A673 (cell line): ENCODE measurements at regions not wholly inside any gene's neighbourhood (a gene's known extent, or its start where the extent isn't known, plus 50 kb on each side); places are given as distances from the start of the nearest gene placed in this dataset.

Experiments
- BruUV-seq: library from RNA; stranded (reverse); fragments of 400-500 nt; replicated peaks from 2 replicates; lab custom pipeline; 2021; lab: Mats Ljungman, UMichigan
- CTCF ChIA-PET: fragments of 300-600 bp; sonication (Branson Sonifier 250); formaldehyde crosslinking; loops from one replicate; lab custom pipeline; 2022; ENCODE audit warnings: antibody characterized with exemption; lab: Charles Lee
- POLR2A ChIA-PET: fragments of 300-600 bp; sonication (Branson Sonifier 250); formaldehyde crosslinking; loops from one replicate; lab custom pipeline; 2022; ENCODE audit warnings: antibody characterized with exemption; ENCODE audit not compliant: low non-redundant PET; lab: Charles Lee
- DNase-seq: peaks from one replicate; pipeline ENCODE4 v3.0.0-alpha.2; 2015; ENCODE audit warnings: low spot score
- H3K27ac ChIP-seq: fragments of 200-600 bp; sonication (generic); 2 replicates; pipeline ENCODE4 v1.5.1; 2016; ENCODE audit warnings: mixed run types, low read depth, mild to moderate bottlenecking, mixed read lengths, antibody characterized with exemption, low read length; ENCODE audit not compliant: poor library complexity, severe bottlenecking
- H3K27me3 ChIP-seq: fragments of 200-600 bp; sonication (generic); replicated peaks from 2 replicates; pipeline ENCODE4 v1.6.1; 2017; ENCODE audit warnings: mixed run types, low read depth, mild to moderate bottlenecking, mixed read lengths, antibody characterized with exemption, low read length; ENCODE audit not compliant: insufficient read depth, poor library complexity
- H3K36me3 ChIP-seq: fragments of 200-600 bp; sonication (generic); 2 replicates; pipeline ENCODE4 v1.6.1; 2016; ENCODE audit warnings: mixed run types, mild to moderate bottlenecking, mixed read lengths, antibody characterized with exemption, low read length; ENCODE audit not compliant: insufficient read depth, poor library complexity, severe bottlenecking
- H3K4me1 ChIP-seq: fragments of 200-600 bp; sonication (generic); 2 replicates; pipeline ENCODE4 v1.6.1; 2017; ENCODE audit warnings: mixed run types, mild to moderate bottlenecking, mixed read lengths, antibody characterized with exemption, low read length; ENCODE audit not compliant: insufficient read depth, poor library complexity, severe bottlenecking
- H3K4me3 ChIP-seq: fragments of 200-600 bp; sonication (generic); 2 replicates; pipeline ENCODE4 v1.5.1; 2016; ENCODE audit warnings: low read depth, mixed run types, mild to moderate bottlenecking, mixed read lengths, low read length; ENCODE audit not compliant: poor library complexity, severe bottlenecking
- H3K9me3 ChIP-seq: fragments of 200-600 bp; sonication (generic); 2 replicates; pipeline ENCODE4 v1.6.1; 2016; ENCODE audit warnings: mixed run types, low read depth, mild to moderate bottlenecking, mixed read lengths, antibody characterized with exemption, low read length; ENCODE audit not compliant: poor library complexity, severe bottlenecking
- CTCF ChIP-seq: fragments of 300-800, 200-600 bp; sonication (generic); conservative IDR thresholded peaks from 2 replicates; pipeline ENCODE4 v1.5.1; 2017; ENCODE audit warnings: low read depth, mild to moderate bottlenecking, antibody characterized with exemption, low read length, moderate library complexity, mixed read lengths
- EZH2 ChIP-seq: fragments of 200-600 bp; sonication (generic); IDR thresholded peaks from 2 replicates; pipeline ENCODE4 v1.6.1; 2017; ENCODE audit warnings: borderline replicate concordance, low read depth, mild to moderate bottlenecking, mixed read lengths, antibody characterized with exemption, low read length; ENCODE audit not compliant: poor library complexity, severe bottlenecking
- intact Hi-C: fragments of 100-400 bp; cut with micrococcal nuclease; formaldehyde crosslinking; loops from one replicate; pipeline ENCODE4 v1.10.0; 2022; ENCODE audit not compliant: unreplicated experiment

DNA sequence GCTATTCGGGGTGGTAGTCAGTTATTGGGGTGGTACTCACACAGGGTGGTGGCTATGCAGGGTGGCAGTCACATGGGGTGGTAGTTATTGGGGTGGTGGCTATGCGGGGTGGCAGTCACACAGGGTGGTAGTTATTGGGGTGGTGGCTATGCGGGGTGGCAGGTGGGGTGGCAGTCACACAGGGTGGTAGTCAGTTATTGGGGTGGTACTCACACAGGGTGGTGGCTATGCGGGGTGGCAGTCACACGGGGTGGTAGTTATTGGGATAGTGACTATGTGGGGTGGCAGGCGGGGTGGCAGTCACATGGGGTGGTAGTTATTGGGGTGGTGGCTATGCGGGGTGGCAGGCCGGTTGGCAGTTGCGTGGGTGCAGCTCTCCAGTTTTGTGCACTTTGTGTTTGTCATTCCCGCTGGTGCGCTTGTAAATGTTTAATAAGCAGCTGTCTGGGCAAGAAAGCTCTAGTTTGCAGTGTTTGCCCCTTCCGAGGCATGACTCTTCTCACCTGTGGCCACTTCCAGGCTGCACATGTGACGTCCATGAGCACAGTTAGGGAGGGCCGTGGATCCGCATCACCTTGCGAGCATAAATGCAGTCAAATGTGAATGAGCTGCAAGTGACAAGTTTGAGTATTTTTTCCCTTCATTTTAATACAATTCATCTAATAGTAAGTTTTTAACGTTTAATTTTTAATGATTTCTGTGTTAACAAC lies 219.0 kb upstream of the CST7 start:
- no TSS peak for BruUV-seq

DNA sequence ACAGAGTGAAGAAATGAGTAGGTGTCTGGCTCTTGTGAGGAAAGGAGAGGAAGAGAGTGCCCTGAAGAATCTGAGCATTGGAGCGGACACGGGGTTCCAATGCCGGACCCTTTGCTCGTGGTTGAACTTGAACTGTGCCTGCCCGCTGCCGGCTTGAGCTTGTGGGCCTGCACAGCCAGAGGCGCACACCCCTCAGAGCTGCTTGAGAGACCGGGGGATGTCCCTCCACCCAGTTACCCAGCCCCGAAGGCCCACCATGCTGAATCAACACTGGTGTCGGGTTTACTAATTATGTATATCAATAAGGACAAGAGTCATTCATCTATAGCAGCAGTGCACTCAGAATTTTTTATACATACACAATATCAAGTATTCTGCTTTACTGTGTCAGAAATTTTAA lies 218.3 kb upstream of the CST7 start:
- POLR2A ChIA-PET = no interaction called here
- no peak for TF ChIP-seq EZH2
- TF ChIP-seq CTCF = no peak

More for the DNA sequence above, 219.0 kb upstream of the CST7 start:
- DNase-seq = no peak
- Histone ChIP-seq H3K27ac (no peak overlapping the region), H3K27me3 (no peaks in the 10 kb centered on the region), H3K9me3 (no peaks in the 10 kb centered on the region), H3K4me3 (no peak overlapping the region), H3K4me1 (peaks cover under 1% of the 10 kb centered on the region), H3K36me3 (no peaks in the 10 kb centered on the region)
- POLR2A ChIA-PET = no interaction called here
- no peak for TF ChIP-seq CTCF
- no peak for TF ChIP-seq EZH2
- intact Hi-C loops = no loop called here
- CTCF ChIA-PET = no interaction called here

DNA sequence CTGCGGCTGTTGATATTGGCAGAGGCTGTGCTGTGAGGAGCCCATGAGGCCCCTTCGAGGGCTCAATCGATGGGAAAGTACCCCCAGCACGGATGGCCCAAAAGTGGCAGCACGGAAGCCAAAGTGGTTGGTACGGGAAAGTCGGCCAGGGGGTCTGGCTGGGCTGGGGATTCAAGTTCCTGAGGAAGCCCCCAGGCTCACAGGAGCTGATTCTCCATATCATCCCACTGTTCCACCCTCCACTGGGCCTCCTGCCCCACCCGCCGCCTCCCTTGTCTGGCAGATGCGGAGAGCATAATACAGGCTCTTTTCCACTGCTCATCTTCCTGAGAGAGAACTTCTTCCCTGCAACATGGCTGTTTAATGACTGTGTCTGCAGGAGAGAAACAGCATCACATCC lies 217.8 kb upstream of the CST7 start:
- Histone ChIP-seq H3K36me3 (no peaks in the 10 kb centered on the region), H3K27me3 (no peaks in the 10 kb centered on the region), H3K4me1 (peaks cover 11% of the 10 kb centered on the region), H3K9me3 (no peaks in the 10 kb centered on the region), H3K4me3 (no peak overlapping the region), H3K27ac (no peak overlapping the region)
- TF ChIP-seq EZH2 (no peak), CTCF (no peak)
- POLR2A ChIA-PET = no interaction called here
- no peak for DNase-seq
- intact Hi-C loops = no loop called here
- BruUV-seq = no TSS peak
- CTCF ChIA-PET = no interaction called here

More for the DNA sequence above, 218.3 kb upstream of the CST7 start:
- BruUV-seq = no TSS peak
- DNase-seq = no peak
- CTCF ChIA-PET = no interaction called here
- no peaks in the 10 kb centered on the region for H3K9me3 ChIP-seq
- intact Hi-C loops = no loop called here
- no peak overlapping the region for H3K4me3 ChIP-seq
- H3K27ac ChIP-seq = no peak overlapping the region
- H3K36me3 ChIP-seq = no peaks in the 10 kb centered on the region
- H3K27me3 ChIP-seq = no peaks in the 10 kb centered on the region
- H3K4me1 ChIP-seq = peaks cover 7% of the 10 kb centered on the region
